ENCODE measurements at regions not wholly inside any gene's neighbourhood (a gene's known extent, or its start where the extent isn't known, plus 50 kb on each side); places are given as distances from the start of the nearest gene placed in this dataset.

DNA sequence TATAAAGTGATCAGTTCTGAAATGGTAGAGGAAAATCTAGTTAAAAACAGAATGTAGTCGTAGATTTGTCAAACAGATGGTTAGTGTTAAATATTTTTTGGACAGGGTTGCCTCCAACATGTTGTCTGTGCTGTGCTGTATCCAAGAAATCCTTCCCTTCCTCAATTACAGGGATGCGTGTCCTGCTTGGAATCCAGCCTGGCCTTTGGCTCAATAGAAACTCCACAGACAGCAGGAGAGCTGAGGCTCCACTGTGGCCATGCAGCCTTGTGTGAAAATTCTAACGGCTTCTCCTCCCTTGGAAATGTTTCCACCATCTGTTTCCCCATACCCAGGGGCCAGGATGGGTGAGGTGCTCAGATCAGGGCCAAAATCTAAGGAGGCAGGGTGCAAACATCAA, 67.7 kb upstream of the USP29 start:
- TF ChIP-seq CHD2 (IDR thresholded peaks at IDR 0.05; ENCODE audit: low read length): no peak
- TF ChIP-seq HDAC6 (IDR thresholded peaks at IDR 0.05; ENCODE audit: low read depth, low read length): no peak
- TF ChIP-seq CHD1 (IDR thresholded peaks at IDR 0.05; ENCODE audit: low read depth, low read length): no peak
- TF ChIP-seq SIN3A (conservative IDR thresholded peaks at IDR 0.05 in 1 of 2, IDR thresholded peaks at IDR 0.05 in 1 of 2; ENCODE audit: low read depth in 1 of 2, low read length in 2 of 2): no peak
- no peak for TF ChIP-seq NRF1 (IDR thresholded peaks at IDR 0.05; ENCODE audit: low read depth, low read length)
- TF ChIP-seq, protein P1, sequence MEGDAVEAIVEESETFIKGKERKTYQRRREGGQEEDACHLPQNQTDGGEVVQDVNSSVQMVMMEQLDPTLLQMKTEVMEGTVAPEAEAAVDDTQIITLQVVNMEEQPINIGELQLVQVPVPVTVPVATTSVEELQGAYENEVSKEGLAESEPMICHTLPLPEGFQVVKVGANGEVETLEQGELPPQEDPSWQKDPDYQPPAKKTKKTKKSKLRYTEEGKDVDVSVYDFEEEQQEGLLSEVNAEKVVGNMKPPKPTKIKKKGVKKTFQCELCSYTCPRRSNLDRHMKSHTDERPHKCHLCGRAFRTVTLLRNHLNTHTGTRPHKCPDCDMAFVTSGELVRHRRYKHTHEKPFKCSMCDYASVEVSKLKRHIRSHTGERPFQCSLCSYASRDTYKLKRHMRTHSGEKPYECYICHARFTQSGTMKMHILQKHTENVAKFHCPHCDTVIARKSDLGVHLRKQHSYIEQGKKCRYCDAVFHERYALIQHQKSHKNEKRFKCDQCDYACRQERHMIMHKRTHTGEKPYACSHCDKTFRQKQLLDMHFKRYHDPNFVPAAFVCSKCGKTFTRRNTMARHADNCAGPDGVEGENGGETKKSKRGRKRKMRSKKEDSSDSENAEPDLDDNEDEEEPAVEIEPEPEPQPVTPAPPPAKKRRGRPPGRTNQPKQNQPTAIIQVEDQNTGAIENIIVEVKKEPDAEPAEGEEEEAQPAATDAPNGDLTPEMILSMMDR (IDR thresholded peaks at IDR 0.05; ENCODE audit: control extremely low read depth in 1 of 3, insufficient read depth in 1 of 3, low read depth in 1 of 3, low read length in 3 of 3): no peak
- TF ChIP-seq POLR2AphosphoS5 (IDR thresholded peaks at IDR 0.05; ENCODE audit: low read depth, low read length): no peak
- TF ChIP-seq TAF1 (IDR thresholded peaks at IDR 0.05; ENCODE audit: low read depth, low read length): no peak
- no peak for TF ChIP-seq SIRT6 (IDR thresholded peaks at IDR 0.05; ENCODE audit: low read length)
- TF ChIP-seq RAD21 (IDR thresholded peaks at IDR 0.05 in 1 of 2, conservative IDR thresholded peaks at IDR 0.05 in 1 of 2; ENCODE audit: low read depth in 2 of 2, low read length in 2 of 2): no peak
- TF ChIP-seq SP2 (IDR thresholded peaks at IDR 0.05; ENCODE audit: low read length): no peak
- no peak for TF ChIP-seq KDM4A (IDR thresholded peaks at IDR 0.05; ENCODE audit: low read depth, low read length, severe bottlenecking)
- TF ChIP-seq ATF3 (IDR thresholded peaks at IDR 0.05; ENCODE audit: insufficient read depth, low read depth, low read length): no peak
- TF ChIP-seq CTBP2 (IDR thresholded peaks at IDR 0.05; ENCODE audit: borderline replicate concordance, insufficient read depth, insufficient read length, low read length): no peak
